HG02610 (cell line): ENCODE measurements at regions not wholly inside any gene's neighbourhood (a gene's known extent, or its start where the extent isn't known, plus 50 kb on each side); places are given as distances from the start of the nearest gene placed in this dataset.

ENCODE experiments used
- ATAC-seq: cut with Tn5 transposase; IDR thresholded peaks from one replicate; pipeline ENCODE4 v1.9.1; 2021; ENCODE audit warnings: mild to moderate bottlenecking, moderate library complexity; ENCODE audit not compliant: unreplicated experiment

GRCh38 chr6:101202867-101203374 lies 190.6 kb upstream of the GRIK2 start:
- ATAC-seq = no peak

- no peak for ATAC-seq
Measured at GRCh38 chr6:101203664-101204063, 189.8 kb upstream of the GRIK2 start.

GRCh38 chr6:101208152-101208551 lies 185.4 kb upstream of the GRIK2 start:
- no peak for ATAC-seq

GRCh38 chr6:101212640-101213039 lies 180.9 kb upstream of the GRIK2 start:
- no peak for ATAC-seq

GRCh38 chr6:101222007-101222406 lies 171.5 kb upstream of the GRIK2 start:
- ATAC-seq = no peak

GRCh38 chr6:101224751-101225150 lies 168.8 kb upstream of the GRIK2 start:
- no peak for ATAC-seq

GRCh38 chr6:101226677-101227135 lies 166.8 kb upstream of the GRIK2 start:
- no peak for ATAC-seq

- ATAC-seq = no peak
Measured at GRCh38 chr6:101230866-101231265, 162.6 kb upstream of the GRIK2 start.

GRCh38 chr6:101231606-101232235 lies 161.8 kb upstream of the GRIK2 start:
- ATAC-seq = no peak

GRCh38 chr6:101232961-101233360 lies 160.5 kb upstream of the GRIK2 start:
- no peak for ATAC-seq

- ATAC-seq = no peak
Measured at GRCh38 chr6:101236709-101237108, 156.8 kb upstream of the GRIK2 start.

- ATAC-seq = no peak
Measured at GRCh38 chr6:101241442-101241841, 152.1 kb upstream of the GRIK2 start.

- no peak for ATAC-seq
Measured at GRCh38 chr6:101249470-101249869, 144.0 kb upstream of the GRIK2 start.

GRCh38 chr6:101257163-101257562 lies 136.3 kb upstream of the GRIK2 start:
- no peak for ATAC-seq

GRCh38 chr6:101259505-101259904 lies 134.0 kb upstream of the GRIK2 start:
- ATAC-seq = no peak

GRCh38 chr6:101263596-101263995 lies 129.9 kb upstream of the GRIK2 start:
- no peak for ATAC-seq

GRCh38 chr6:101266063-101266462 lies 127.4 kb upstream of the GRIK2 start:
- no peak for ATAC-seq

- ATAC-seq = no peak
Measured at GRCh38 chr6:101268541-101268940, 125.0 kb upstream of the GRIK2 start.

- ATAC-seq = no peak
Measured at GRCh38 chr6:101275251-101275650, 118.3 kb upstream of the GRIK2 start.

GRCh38 chr6:101276066-101276465 lies 117.4 kb upstream of the GRIK2 start:
- no peak for ATAC-seq

- no peak for ATAC-seq
Measured at GRCh38 chr6:101279410-101279809, 114.1 kb upstream of the GRIK2 start.

- no peak for ATAC-seq
Measured at GRCh38 chr6:101281266-101281665, 112.2 kb upstream of the GRIK2 start.

- no peak for ATAC-seq
Measured at GRCh38 chr6:101284131-101284530, 109.4 kb upstream of the GRIK2 start.
